Stomach (tissue), 4 donors: ENCODE measurements at regions not wholly inside any gene's neighbourhood (a gene's known extent, or its start where the extent isn't known, plus 50 kb on each side); places are given as distances from the start of the nearest gene placed in this dataset.

Source experiments
- POLR2A ChIP-seq, 4 donors: fragments of 450-650 bp; IDR thresholded peaks; one replicate each; pipeline ENCODE4 v1.6.1; 2016; ENCODE audit warnings: antibody characterized with exemption in 4 of 4, control low read depth in 2 of 4, mild to moderate bottlenecking in 1 of 4, moderate library complexity in 1 of 4
- POLR2AphosphoS5 ChIP-seq, 3 donors: sonication (generic); formaldehyde crosslinking; IDR thresholded peaks; one replicate each; pipeline ENCODE4 v1.6.1; 2016; ENCODE audit warnings: antibody characterized with exemption in 3 of 3
- TF ChIP-seq, protein P1 (sequence below), 7 experiments: fragments of 450-650 bp in 4 of 7; fragments of 200-600 bp in 3 of 7; sonication (generic) in 3 of 7; IDR thresholded peaks; one replicate each; pipeline ENCODE4 v1.5.1; 2016 to 2019; ENCODE audit warnings: antibody characterized with exemption in 7 of 7, control low read depth in 2 of 7, mild to moderate bottlenecking in 1 of 7

DNA sequence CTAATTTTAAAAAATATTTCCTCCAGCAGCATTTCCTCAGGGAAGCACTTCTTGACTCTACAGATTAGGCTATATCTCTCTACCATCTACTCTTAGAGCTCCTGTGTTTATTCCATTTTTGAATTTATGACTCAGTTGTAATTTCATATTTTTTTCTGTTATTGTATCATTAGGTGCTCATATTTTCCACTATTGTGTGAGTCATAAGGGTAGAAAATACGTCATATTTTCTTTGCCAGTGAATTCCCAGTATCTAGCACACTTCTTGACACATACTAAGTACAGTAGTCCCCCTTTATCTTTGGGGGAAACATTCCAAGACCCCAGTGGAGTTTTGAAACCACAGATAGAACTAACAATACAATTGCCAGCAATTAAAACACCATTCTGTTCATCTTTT lies 431.2 kb downstream of the GASK1B start:
- TF ChIP-seq POLR2A (IDR thresholded peaks at IDR 0.05) (no peak), POLR2AphosphoS5 (IDR thresholded peaks at IDR 0.05) (no peak)
- TF ChIP-seq, protein P1, sequence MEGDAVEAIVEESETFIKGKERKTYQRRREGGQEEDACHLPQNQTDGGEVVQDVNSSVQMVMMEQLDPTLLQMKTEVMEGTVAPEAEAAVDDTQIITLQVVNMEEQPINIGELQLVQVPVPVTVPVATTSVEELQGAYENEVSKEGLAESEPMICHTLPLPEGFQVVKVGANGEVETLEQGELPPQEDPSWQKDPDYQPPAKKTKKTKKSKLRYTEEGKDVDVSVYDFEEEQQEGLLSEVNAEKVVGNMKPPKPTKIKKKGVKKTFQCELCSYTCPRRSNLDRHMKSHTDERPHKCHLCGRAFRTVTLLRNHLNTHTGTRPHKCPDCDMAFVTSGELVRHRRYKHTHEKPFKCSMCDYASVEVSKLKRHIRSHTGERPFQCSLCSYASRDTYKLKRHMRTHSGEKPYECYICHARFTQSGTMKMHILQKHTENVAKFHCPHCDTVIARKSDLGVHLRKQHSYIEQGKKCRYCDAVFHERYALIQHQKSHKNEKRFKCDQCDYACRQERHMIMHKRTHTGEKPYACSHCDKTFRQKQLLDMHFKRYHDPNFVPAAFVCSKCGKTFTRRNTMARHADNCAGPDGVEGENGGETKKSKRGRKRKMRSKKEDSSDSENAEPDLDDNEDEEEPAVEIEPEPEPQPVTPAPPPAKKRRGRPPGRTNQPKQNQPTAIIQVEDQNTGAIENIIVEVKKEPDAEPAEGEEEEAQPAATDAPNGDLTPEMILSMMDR (IDR thresholded peaks at IDR 0.05): no peak
